Stomach (tissue), 8 donors: ENCODE measurements at regions not wholly inside any gene's neighbourhood (a gene's known extent, or its start where the extent isn't known, plus 50 kb on each side); places are given as distances from the start of the nearest gene placed in this dataset.

Experiments used
- DNase-seq, 2 donors: peaks; one replicate each; pipeline versions ENCODE4 v3.0.0 to v3.0.0-alpha.2; 2013 to 2019
- H3K27ac ChIP-seq, 5 donors: fragments of 200-600 bp in 4 of 5; sonication (generic) in 4 of 5; one replicate each; pipeline ENCODE4 v1.5.1; 2013 to 2019; ENCODE audit warnings: mild to moderate bottlenecking in 1 of 5, moderate library complexity in 1 of 5
- H3K27me3 ChIP-seq, 3 donors: fragments of 200-600 bp; sonication (generic); one replicate each; pipeline ENCODE4 v1.5.1; 2017 to 2019; ENCODE audit warnings: mixed run types in 1 of 3
- H3K36me3 ChIP-seq, 4 donors: fragments of 200-600 bp; sonication (generic); 1 replicate in 3 of 4; 2 replicates in 1 of 4; pipeline ENCODE4 v1.5.1; 2016 to 2019
- H3K4me1 ChIP-seq, 4 donors: fragments of 200-600 bp; sonication (generic); one replicate each; pipeline ENCODE4 v1.5.1; 2016 to 2019
- H3K4me3 ChIP-seq, 4 donors: fragments of 200-600 bp; sonication (generic) in 3 of 4; one replicate each; pipeline ENCODE4 v1.5.1; 2016 to 2019; ENCODE audit warnings: mild to moderate bottlenecking in 1 of 4
- H3K9me3 ChIP-seq, 4 donors: fragments of 200-600 bp; sonication (generic); one replicate each; pipeline ENCODE4 v1.5.1; 2016 to 2019
- EP300 ChIP-seq: sonication (generic); formaldehyde crosslinking; IDR thresholded peaks from one replicate; pipeline ENCODE4 v1.6.1; 2017; ENCODE audit warnings: antibody characterized with exemption
- POLR2A ChIP-seq, 4 donors: fragments of 450-650 bp; IDR thresholded peaks; one replicate each; pipeline ENCODE4 v1.6.1; 2016; ENCODE audit warnings: antibody characterized with exemption in 4 of 4, control low read depth in 2 of 4, mild to moderate bottlenecking in 1 of 4, moderate library complexity in 1 of 4
- POLR2AphosphoS5 ChIP-seq, 3 donors: sonication (generic); formaldehyde crosslinking; IDR thresholded peaks; one replicate each; pipeline ENCODE4 v1.6.1; 2016; ENCODE audit warnings: antibody characterized with exemption in 3 of 3
- WGBS, 5 donors: extraction: QIAGEN DNeasy Blood & Tissue Kit in 3 of 5; methylation state at CpG; one replicate each; pipeline versions ENCODE4 v1.1.5 to v1.1.7; 2013 to 2018; 5-methylcytosine and 5-hydroxymethylcytosine counted together
- intact Hi-C: fragments of 100-400 bp; cut with DNase I; formaldehyde crosslinking; loops from one replicate; pipeline ENCODE4 v1.15.1; 2023; ENCODE audit warnings: low total_unique reads
- TF ChIP-seq, protein P1 (sequence below), 7 experiments: fragments of 450-650 bp in 4 of 7; fragments of 200-600 bp in 3 of 7; sonication (generic) in 3 of 7; IDR thresholded peaks; one replicate each; pipeline ENCODE4 v1.5.1; 2016 to 2019; ENCODE audit warnings: antibody characterized with exemption in 7 of 7, control low read depth in 2 of 7, mild to moderate bottlenecking in 1 of 7
- donor health status: healthy with polysubstance abuse.
- donor health status: Bipolar disorder and iron deficiency.
- donor health status: healthy.

DNA sequence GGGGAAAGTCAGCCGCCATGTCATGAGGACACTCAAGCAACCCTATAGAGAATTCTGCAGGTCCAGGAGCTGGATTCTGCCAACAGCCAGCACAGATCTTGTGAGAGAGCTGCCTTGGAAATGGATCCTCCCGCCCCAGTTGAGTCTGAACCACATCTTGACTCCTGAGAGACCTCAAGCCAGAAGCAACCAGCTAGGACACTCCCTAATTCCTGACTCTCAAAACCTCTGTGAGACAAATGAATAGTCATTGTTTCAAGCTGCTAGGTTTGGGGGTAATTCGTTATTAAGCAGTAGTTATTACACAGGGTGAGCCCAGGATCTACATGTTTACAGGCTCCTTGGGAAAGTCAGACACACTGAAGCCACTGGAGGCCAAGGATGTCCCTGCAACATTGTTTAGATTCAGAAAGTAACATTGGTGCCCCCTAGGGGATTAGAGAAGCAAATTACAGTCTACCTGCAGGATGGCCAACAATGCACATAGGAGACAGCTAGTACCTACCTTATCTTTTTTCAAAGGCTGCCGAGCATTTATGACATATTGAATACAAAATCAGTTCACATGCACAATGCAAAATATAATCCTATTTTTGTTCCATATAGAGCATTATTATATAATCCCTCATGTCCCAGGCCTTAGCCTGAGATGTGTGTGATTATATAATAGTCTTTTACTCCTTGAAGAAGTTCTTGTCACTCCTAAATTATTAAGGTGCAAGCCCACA lies 57.9 kb upstream of the FICD start:
- Histone ChIP-seq H3K36me3 (no peaks in the 10 kb centered on the region), H3K9me3 (no peaks in the 10 kb centered on the region), H3K27me3 (peaks cover 0 to 23% (median 0%) of the 10 kb centered on the region in 3 donors), H3K4me3 (no peak overlapping the region), H3K4me1 (no peaks in the 10 kb centered on the region), H3K27ac (no peak overlapping the region)
- TF ChIP-seq, protein P1, sequence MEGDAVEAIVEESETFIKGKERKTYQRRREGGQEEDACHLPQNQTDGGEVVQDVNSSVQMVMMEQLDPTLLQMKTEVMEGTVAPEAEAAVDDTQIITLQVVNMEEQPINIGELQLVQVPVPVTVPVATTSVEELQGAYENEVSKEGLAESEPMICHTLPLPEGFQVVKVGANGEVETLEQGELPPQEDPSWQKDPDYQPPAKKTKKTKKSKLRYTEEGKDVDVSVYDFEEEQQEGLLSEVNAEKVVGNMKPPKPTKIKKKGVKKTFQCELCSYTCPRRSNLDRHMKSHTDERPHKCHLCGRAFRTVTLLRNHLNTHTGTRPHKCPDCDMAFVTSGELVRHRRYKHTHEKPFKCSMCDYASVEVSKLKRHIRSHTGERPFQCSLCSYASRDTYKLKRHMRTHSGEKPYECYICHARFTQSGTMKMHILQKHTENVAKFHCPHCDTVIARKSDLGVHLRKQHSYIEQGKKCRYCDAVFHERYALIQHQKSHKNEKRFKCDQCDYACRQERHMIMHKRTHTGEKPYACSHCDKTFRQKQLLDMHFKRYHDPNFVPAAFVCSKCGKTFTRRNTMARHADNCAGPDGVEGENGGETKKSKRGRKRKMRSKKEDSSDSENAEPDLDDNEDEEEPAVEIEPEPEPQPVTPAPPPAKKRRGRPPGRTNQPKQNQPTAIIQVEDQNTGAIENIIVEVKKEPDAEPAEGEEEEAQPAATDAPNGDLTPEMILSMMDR (IDR thresholded peaks at IDR 0.05), result peak in 4 of 7 experiments; percentile 33 to 57 (median 38)
- TF ChIP-seq POLR2AphosphoS5 (IDR thresholded peaks at IDR 0.05) (no peak), POLR2A (IDR thresholded peaks at IDR 0.05) (no peak), EP300 (no peak)
- peak in 1 of 2 donors; percentile 64 for DNase-seq
- WGBS, 5 donors, result 40 to 55% (median 52%) methylated on average over 4 of the region's 4 CpGs
- intact Hi-C loops, result no loop called here

DNA sequence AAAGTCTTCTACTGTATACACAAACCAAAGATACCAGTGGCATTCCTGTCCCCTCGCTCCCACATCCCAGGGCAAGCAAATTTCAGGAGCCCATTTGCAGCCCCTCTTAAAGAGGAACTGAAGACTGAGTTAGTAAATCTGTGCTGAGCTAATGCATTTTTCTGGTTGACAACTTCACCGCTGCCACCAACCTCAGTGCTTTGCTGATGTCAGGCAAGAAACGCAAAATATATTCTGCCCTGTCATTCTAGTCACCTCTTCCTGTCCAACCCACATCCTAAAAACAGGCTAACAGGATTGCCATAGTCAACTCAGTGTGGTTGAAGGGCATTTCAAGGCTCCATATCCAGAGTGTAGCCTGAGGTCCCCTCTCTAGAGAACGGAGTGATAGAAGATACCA lies 59.4 kb upstream of the FICD start:
- no peaks in the 10 kb centered on the region for H3K36me3 ChIP-seq
- no peaks in the 10 kb centered on the region for H3K4me1 ChIP-seq
- peaks cover 0 to 9% (median 0%) of the 10 kb centered on the region in 3 donors for H3K27me3 ChIP-seq
- no peaks in the 10 kb centered on the region for H3K9me3 ChIP-seq
- WGBS, 5 donors, result 75 to 78% (median 77%) methylated on average over 4 of the region's 4 CpGs
- intact Hi-C loops, result no loop called here
- TF ChIP-seq POLR2A (IDR thresholded peaks at IDR 0.05) (no peak), EP300 (no peak)
- TF ChIP-seq, protein P1 (IDR thresholded peaks at IDR 0.05), result no peak
- DNase-seq, result no peak
- H3K4me3 ChIP-seq, result no peak overlapping the region
- no peak overlapping the region for H3K27ac ChIP-seq

DNA sequence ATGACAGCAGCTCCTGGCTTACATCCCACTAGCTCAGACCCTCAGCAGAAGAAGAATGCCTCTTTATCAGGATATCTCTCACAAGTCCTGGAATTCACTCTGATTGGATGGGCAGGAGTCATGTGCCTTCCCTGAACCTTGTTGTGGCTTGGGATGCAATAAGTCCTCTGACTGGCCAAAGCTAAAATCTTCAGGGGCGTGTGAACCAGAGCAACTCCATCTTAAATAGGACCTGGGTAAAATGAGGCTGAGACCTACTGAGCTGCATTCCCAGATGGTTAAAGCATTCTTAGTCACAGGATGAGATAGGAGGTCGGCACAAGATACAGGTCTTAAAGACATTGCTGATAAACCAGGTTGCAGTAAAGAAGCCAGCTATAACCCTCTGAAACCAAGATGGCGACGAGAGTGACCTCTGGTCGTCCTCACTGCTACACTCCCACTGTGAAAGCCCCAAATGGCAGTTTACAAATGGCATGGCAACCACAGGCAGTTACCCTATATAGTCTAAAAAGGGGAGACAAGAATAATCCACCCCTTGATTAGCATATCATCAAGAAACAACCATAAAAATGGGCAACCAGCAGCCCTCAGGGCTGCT lies 60.4 kb upstream of the FICD start:
- DNase-seq, result no peak
- WGBS, 5 donors, result 67 to 83% (median 73%) methylated on average over 5 of the region's 5 CpGs
- Histone ChIP-seq H3K36me3 (no peaks in the 10 kb centered on the region), H3K4me1 (no peaks in the 10 kb centered on the region), H3K27ac (no peak overlapping the region), H3K4me3 (no peak overlapping the region), H3K9me3 (no peaks in the 10 kb centered on the region), H3K27me3 (peaks cover 0 to 5% (median 0%) of the 10 kb centered on the region in 3 donors)
- intact Hi-C loops, result no loop called here
- TF ChIP-seq POLR2A (IDR thresholded peaks at IDR 0.05) (no peak), POLR2AphosphoS5 (IDR thresholded peaks at IDR 0.05) (no peak)

DNA sequence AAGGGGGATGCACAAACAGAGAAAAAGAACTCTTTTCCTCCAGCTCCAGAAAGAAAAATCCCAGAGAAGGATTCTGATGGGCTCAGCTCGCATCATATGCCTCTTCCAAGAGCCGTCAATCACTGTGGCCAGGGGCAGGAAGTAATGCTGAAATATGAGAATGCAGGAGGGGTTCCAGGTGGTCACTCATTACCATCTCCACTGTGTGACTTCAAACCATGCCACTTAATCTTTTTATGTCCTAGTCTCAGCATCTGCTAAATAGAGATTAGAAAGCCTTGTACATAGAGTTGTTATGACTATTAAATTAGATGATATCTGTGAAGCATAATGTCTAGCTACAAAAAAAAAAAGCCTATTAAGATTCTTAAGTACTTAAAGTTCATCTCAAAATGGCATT lies 65.6 kb upstream of the FICD start:
- TF ChIP-seq, protein P1 (IDR thresholded peaks at IDR 0.05), result no peak
- TF ChIP-seq EP300, result no peak
- no peak for TF ChIP-seq POLR2AphosphoS5 (IDR thresholded peaks at IDR 0.05)
- TF ChIP-seq POLR2A (IDR thresholded peaks at IDR 0.05), result no peak
- Histone ChIP-seq H3K27ac (no peak overlapping the region), H3K9me3 (no peaks in the 10 kb centered on the region), H3K4me3 (no peak overlapping the region), H3K36me3 (no peaks in the 10 kb centered on the region), H3K27me3 (no peaks in the 10 kb centered on the region), H3K4me1 (no peaks in the 10 kb centered on the region)
- 43 to 74% (median 54%) methylated on average over 2 of the region's 2 CpGs for WGBS, 5 donors
- DNase-seq, result no peak
- intact Hi-C loops, result no loop called here

DNA sequence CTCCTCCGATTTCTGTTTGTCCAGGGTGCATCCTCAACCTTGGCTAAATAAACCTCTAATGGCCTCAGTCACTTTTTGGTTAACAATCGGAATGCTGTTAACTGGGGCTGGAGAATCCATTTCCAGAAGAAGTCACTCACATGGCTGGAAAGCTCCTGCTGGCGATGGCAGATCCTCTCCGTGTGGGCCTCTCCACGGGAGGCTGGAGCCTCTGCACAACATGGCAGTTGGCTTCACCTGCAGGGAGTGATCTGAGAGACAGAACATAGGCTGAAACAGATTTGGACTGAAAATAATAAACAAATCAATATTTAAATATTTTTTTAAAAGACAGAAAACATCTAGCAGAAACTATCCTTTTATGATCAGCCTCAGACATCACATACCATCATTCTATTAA lies 66.8 kb upstream of the FICD start:
- no peaks in the 10 kb centered on the region for H3K36me3 ChIP-seq
- H3K27me3 ChIP-seq, result no peaks in the 10 kb centered on the region
- TF ChIP-seq, protein P1 (IDR thresholded peaks at IDR 0.05), result no peak
- TF ChIP-seq POLR2A (IDR thresholded peaks at IDR 0.05) (no peak), EP300 (no peak), POLR2AphosphoS5 (IDR thresholded peaks at IDR 0.05) (no peak)
- no peak overlapping the region for H3K27ac ChIP-seq
- WGBS, 5 donors, result 54 to 62% (median 58%) methylated on average over 5 of the region's 5 CpGs
- intact Hi-C loops, result no loop called here
- H3K9me3 ChIP-seq, result no peaks in the 10 kb centered on the region
- H3K4me3 ChIP-seq, result no peak overlapping the region
- no peak for DNase-seq
- no peaks in the 10 kb centered on the region for H3K4me1 ChIP-seq
